OCI-LY1 (cell line): ENCODE measurements at regions not wholly inside any gene's neighbourhood (a gene's known extent, or its start where the extent isn't known, plus 50 kb on each side); places are given as distances from the start of the nearest gene placed in this dataset.

Experiments
- H2AFZ ChIP-seq: fragments of 200-600 bp; sonication (generic), shearing (Covaris generic); 2 replicates; pipeline ENCODE4 v1.6.0; 2014; ENCODE audit warnings: antibody characterized with exemption, mild to moderate bottlenecking, low read length
- H3F3A ChIP-seq: fragments of 200-600 bp; sonication (generic), shearing (Covaris generic); 2 replicates; pipeline ENCODE4 v1.6.0; 2014; ENCODE audit warnings: mild to moderate bottlenecking, antibody characterized with exemption, low read length, moderate library complexity; ENCODE audit not compliant: insufficient read depth
- H3K27ac ChIP-seq: fragments of 200-600 bp; sonication (generic); 2 replicates; pipeline ENCODE4 v1.5.1; 2014; ENCODE audit warnings: low read length, mixed run types, mild to moderate bottlenecking, low read depth; ENCODE audit not compliant: poor library complexity, severe bottlenecking
- H3K27me3 ChIP-seq: fragments of 200-600 bp; sonication (generic); 2 replicates; pipeline ENCODE4 v1.6.0; 2014; ENCODE audit warnings: antibody characterized with exemption, mild to moderate bottlenecking, low read length, moderate library complexity; ENCODE audit not compliant: insufficient read depth
- H3K36me3 ChIP-seq: fragments of 200-600 bp; sonication (generic); 2 replicates; pipeline ENCODE4 v1.6.1; 2014; ENCODE audit warnings: mild to moderate bottlenecking, antibody characterized with exemption, low read length, moderate library complexity, mixed read lengths; ENCODE audit not compliant: insufficient read depth
- H3K4me1 ChIP-seq: fragments of 200-600 bp; sonication (generic); 2 replicates; pipeline ENCODE4 v1.5.1; 2014; ENCODE audit warnings: mild to moderate bottlenecking, low read length, moderate library complexity; ENCODE audit not compliant: insufficient read depth, severe bottlenecking
- H3K4me2 ChIP-seq: fragments of 200-600 bp; sonication (generic), shearing (Covaris generic); 2 replicates; pipeline ENCODE4 v1.6.1; 2014; ENCODE audit warnings: low read length
- H3K4me3 ChIP-seq: fragments of 200-600 bp; sonication (generic); 2 replicates; pipeline ENCODE4 v1.5.1; 2014; ENCODE audit warnings: low read length, low read depth, mild to moderate bottlenecking, mixed read lengths; ENCODE audit not compliant: poor library complexity, severe bottlenecking
- H3K79me2 ChIP-seq: fragments of 200-600 bp; shearing (Covaris generic); 2 replicates; pipeline ENCODE4 v1.6.1; 2016; ENCODE audit warnings: mixed run types, low read length, mixed read lengths; ENCODE audit not compliant: insufficient read depth
- H3K9ac ChIP-seq: fragments of 200-600 bp; sonication (generic), shearing (Covaris generic); 2 replicates; pipeline ENCODE4 v1.6.1; 2014; ENCODE audit warnings: mild to moderate bottlenecking, low read length, mixed read lengths
- H3K9me2 ChIP-seq: fragments of 200-600 bp; sonication (generic), shearing (Covaris generic); 2 replicates; pipeline ENCODE4 v1.6.1; 2014; ENCODE audit warnings: low read depth, mild to moderate bottlenecking, low read length, mixed read lengths
- H3K9me3 ChIP-seq: fragments of 200-600 bp; shearing (Covaris generic); 2 replicates; pipeline ENCODE4 v1.6.1; 2014; ENCODE audit warnings: low read length, mixed read lengths
- H4K20me1 ChIP-seq: fragments of 200-600 bp; sonication (generic), shearing (Covaris generic); 2 replicates; pipeline ENCODE4 v1.6.0; 2016; ENCODE audit warnings: mild to moderate bottlenecking, low read length; ENCODE audit not compliant: insufficient read depth
- EZH2 ChIP-seq: fragments of 200-600 bp; sonication (generic), shearing (Covaris generic); IDR thresholded peaks from 2 replicates; pipeline ENCODE4 v1.8.0; 2017; ENCODE audit warnings: borderline replicate concordance, mixed run types, mild to moderate bottlenecking, antibody characterized with exemption, low read length, moderate library complexity, mixed read lengths
- TF ChIP-seq, protein P1 (sequence below): fragments of 200-600 bp; sonication (generic), shearing (Covaris generic); IDR thresholded peaks from 2 replicates; pipeline ENCODE4 v1.5.1; 2017; ENCODE audit warnings: mild to moderate bottlenecking, antibody characterized with exemption, low read length, moderate library complexity, mixed read lengths

GRCh38 chr3:82000350-82000749 is 238.9 kb upstream of the GBE1 start:
- no peaks in the 10 kb centered on the region for H3K27me3 ChIP-seq
- H3K27ac ChIP-seq, result no peak overlapping the region
- H4K20me1 ChIP-seq, result no peaks in the 10 kb centered on the region
- no peaks in the 10 kb centered on the region for H3K36me3 ChIP-seq
- H3F3A ChIP-seq, result no peaks in the 10 kb centered on the region
- H2AFZ ChIP-seq, result no peak overlapping the region
- H3K9ac ChIP-seq, result no peak overlapping the region
- no peak overlapping the region for H3K4me2 ChIP-seq
- no peaks in the 10 kb centered on the region for H3K9me3 ChIP-seq
- H3K4me3 ChIP-seq, result no peak overlapping the region
- no peak for TF ChIP-seq EZH2
- TF ChIP-seq, protein P1, sequence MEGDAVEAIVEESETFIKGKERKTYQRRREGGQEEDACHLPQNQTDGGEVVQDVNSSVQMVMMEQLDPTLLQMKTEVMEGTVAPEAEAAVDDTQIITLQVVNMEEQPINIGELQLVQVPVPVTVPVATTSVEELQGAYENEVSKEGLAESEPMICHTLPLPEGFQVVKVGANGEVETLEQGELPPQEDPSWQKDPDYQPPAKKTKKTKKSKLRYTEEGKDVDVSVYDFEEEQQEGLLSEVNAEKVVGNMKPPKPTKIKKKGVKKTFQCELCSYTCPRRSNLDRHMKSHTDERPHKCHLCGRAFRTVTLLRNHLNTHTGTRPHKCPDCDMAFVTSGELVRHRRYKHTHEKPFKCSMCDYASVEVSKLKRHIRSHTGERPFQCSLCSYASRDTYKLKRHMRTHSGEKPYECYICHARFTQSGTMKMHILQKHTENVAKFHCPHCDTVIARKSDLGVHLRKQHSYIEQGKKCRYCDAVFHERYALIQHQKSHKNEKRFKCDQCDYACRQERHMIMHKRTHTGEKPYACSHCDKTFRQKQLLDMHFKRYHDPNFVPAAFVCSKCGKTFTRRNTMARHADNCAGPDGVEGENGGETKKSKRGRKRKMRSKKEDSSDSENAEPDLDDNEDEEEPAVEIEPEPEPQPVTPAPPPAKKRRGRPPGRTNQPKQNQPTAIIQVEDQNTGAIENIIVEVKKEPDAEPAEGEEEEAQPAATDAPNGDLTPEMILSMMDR, result no peak
- H3K4me1 ChIP-seq, result no peaks in the 10 kb centered on the region
- H3K79me2 ChIP-seq, result no peaks in the 10 kb centered on the region
- H3K9me2 ChIP-seq, result no peaks in the 10 kb centered on the region

GRCh38 chr3:81998907-81999306 is 237.5 kb upstream of the GBE1 start:
- no peak overlapping the region for H3K27ac ChIP-seq
- no peaks in the 10 kb centered on the region for H3K79me2 ChIP-seq
- H3F3A ChIP-seq, result no peaks in the 10 kb centered on the region
- no peaks in the 10 kb centered on the region for H4K20me1 ChIP-seq
- H3K9ac ChIP-seq, result no peak overlapping the region
- TF ChIP-seq, protein P1, result no peak
- no peak for TF ChIP-seq EZH2
- H3K9me2 ChIP-seq, result no peaks in the 10 kb centered on the region
- H2AFZ ChIP-seq, result no peak overlapping the region
- H3K9me3 ChIP-seq, result no peaks in the 10 kb centered on the region
- no peak overlapping the region for H3K4me2 ChIP-seq
- no peak overlapping the region for H3K4me3 ChIP-seq
- H3K36me3 ChIP-seq, result no peaks in the 10 kb centered on the region
- H3K4me1 ChIP-seq, result no peaks in the 10 kb centered on the region
- no peaks in the 10 kb centered on the region for H3K27me3 ChIP-seq

- H3K27me3 ChIP-seq, result no peaks in the 10 kb centered on the region
- H3K4me1 ChIP-seq, result no peaks in the 10 kb centered on the region
- H3K4me3 ChIP-seq, result no peak overlapping the region
- no peaks in the 10 kb centered on the region for H3K79me2 ChIP-seq
- H4K20me1 ChIP-seq, result no peaks in the 10 kb centered on the region
- no peaks in the 10 kb centered on the region for H3K9me2 ChIP-seq
- H3K36me3 ChIP-seq, result no peaks in the 10 kb centered on the region
- H3K4me2 ChIP-seq, result no peak overlapping the region
- H3K9ac ChIP-seq, result no peak overlapping the region
- no peak overlapping the region for H3K27ac ChIP-seq
- H3K9me3 ChIP-seq, result no peaks in the 10 kb centered on the region
- H3F3A ChIP-seq, result no peaks in the 10 kb centered on the region
- H2AFZ ChIP-seq, result no peak overlapping the region
- TF ChIP-seq, protein P1, result no peak
- TF ChIP-seq EZH2, result no peak
Observed at GRCh38 chr3:81998139-81998755, 236.8 kb upstream of the GBE1 start.
